Lower leg skin (tissue), 4 donors: ENCODE measurements at regions not wholly inside any gene's neighbourhood (a gene's known extent, or its start where the extent isn't known, plus 50 kb on each side); places are given as distances from the start of the nearest gene placed in this dataset.
"Not testable (repeated sequence)": the region's sequence is repeated elsewhere in the genome, so short reads cannot be mapped to it uniquely, and the experiment has no call there.

Source experiments
- DNase-seq, 2 donors: peaks; one replicate each; pipeline ENCODE4 v3.0.0-alpha.2; 2019; ENCODE audit warnings: low spot score in 2 of 2
- H3K4me3 ChIP-seq: fragments of 200-600 bp; sonication (generic); 2 replicates; pipeline ENCODE4 v1.5.1; 2017; ENCODE audit warnings: mild to moderate bottlenecking, low read depth; ENCODE audit not compliant: poor library complexity, severe bottlenecking
- CTCF ChIP-seq, 3 donors: fragments of 450-650 bp; IDR thresholded peaks; one replicate each; pipeline ENCODE4 v1.5.1; 2016; ENCODE audit warnings: antibody characterized with exemption in 3 of 3, mild to moderate bottlenecking in 3 of 3, moderate library complexity in 2 of 3
- POLR2A ChIP-seq, 2 donors: fragments of 450-650 bp; IDR thresholded peaks; one replicate each; pipeline ENCODE4 v1.6.1; 2016 to 2017; ENCODE audit warnings: antibody characterized with exemption in 2 of 2, mild to moderate bottlenecking in 1 of 2, moderate library complexity in 1 of 2
- WGBS, 2 donors: methylation state at CpG; one replicate each; pipeline ENCODE4 v1.1.5; 2018; 5-methylcytosine and 5-hydroxymethylcytosine counted together
- intact Hi-C: fragments of 100-400 bp; cut with DNase I; formaldehyde crosslinking; loops from one replicate; pipeline ENCODE4 v1.15.0; 2023; ENCODE audit warnings: low total_unique reads

- 67 to 79% methylated on average over 1 of the region's 1 CpG for WGBS, 2 donors
- DNase-seq, result no peak
- no peak for TF ChIP-seq CTCF (IDR thresholded peaks at IDR 0.05)
- intact Hi-C loops, result no loop called here
- H3K4me3 ChIP-seq, result no peak overlapping the region
Measured at GRCh38 chr14:28820677-28821076, 54.1 kb downstream of the FOXG1 start.

- no peak for DNase-seq
- no peak for TF ChIP-seq POLR2A (IDR thresholded peaks at IDR 0.05)
- TF ChIP-seq CTCF (IDR thresholded peaks at IDR 0.05), result no peak
- H3K4me3 ChIP-seq, result no peak overlapping the region
- intact Hi-C loops, result no loop called here
Measured at GRCh38 chr14:28821993-28822392, 55.4 kb downstream of the FOXG1 start.

- DNase-seq, result no peak
- TF ChIP-seq CTCF (IDR thresholded peaks at IDR 0.05), result no peak
- no peak for TF ChIP-seq POLR2A (IDR thresholded peaks at IDR 0.05)
- intact Hi-C loops, result no loop called here
- H3K4me3 ChIP-seq, result no peak overlapping the region
- 88 to 90% methylated on average over 1 of the region's 1 CpG for WGBS, 2 donors
Measured at GRCh38 chr14:28823245-28823644, 56.7 kb downstream of the FOXG1 start.

GRCh38 chr14:28830115-28830534 lies 63.5 kb downstream of the FOXG1 start:
- WGBS, 2 donors, result 94 to 95% methylated on average over 22 of the region's 22 CpGs
- DNase-seq, result no peak
- TF ChIP-seq POLR2A (IDR thresholded peaks at IDR 0.05), result no peak
- TF ChIP-seq CTCF (IDR thresholded peaks at IDR 0.05), result no peak
- intact Hi-C loops, result no loop called here
- no peak overlapping the region for H3K4me3 ChIP-seq

GRCh38 chr14:28831126-28831525 lies 64.5 kb downstream of the FOXG1 start:
- intact Hi-C loops, result no loop called here
- 46 to 55% methylated on average over 3 of the region's 3 CpGs for WGBS, 2 donors
- H3K4me3 ChIP-seq, result no peak overlapping the region
- DNase-seq, result no peak
- TF ChIP-seq CTCF (IDR thresholded peaks at IDR 0.05) (no peak), POLR2A (IDR thresholded peaks at IDR 0.05) (no peak)

- DNase-seq, intact Hi-C loops, H3K4me3 ChIP-seq: not testable (repeated sequence)
- 74 to 86% methylated on average over 5 of the region's 5 CpGs for WGBS, 2 donors
Measured at GRCh38 chr14:28842569-28842968, 76.0 kb downstream of the FOXG1 start.
